ENCODE measurements at regions not wholly inside any gene's neighbourhood (a gene's known extent, or its start where the extent isn't known, plus 50 kb on each side); places are given as distances from the start of the nearest gene placed in this dataset.

DNA sequence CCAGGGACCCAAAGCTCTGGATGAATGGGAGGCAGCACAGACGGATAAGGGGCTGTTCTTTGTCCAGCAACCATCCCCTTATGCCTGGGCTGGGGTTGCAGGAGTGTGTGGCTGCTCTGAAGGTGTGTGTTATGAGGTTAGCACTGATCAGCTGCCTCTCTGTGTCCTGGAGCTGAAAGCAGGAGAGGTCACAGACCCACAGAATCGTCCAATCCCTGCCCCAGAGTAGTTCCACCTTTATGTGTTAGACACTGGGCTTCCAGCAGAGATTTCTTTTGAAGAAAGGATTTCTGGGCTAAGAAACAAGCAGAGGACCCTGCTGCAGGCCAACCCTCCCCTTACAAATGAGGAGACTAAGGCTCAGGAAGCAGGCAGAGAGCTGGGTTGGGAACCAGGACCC lies 62.4 kb downstream of the ARL6IP4 start:
- TF ChIP-seq, protein P1, sequence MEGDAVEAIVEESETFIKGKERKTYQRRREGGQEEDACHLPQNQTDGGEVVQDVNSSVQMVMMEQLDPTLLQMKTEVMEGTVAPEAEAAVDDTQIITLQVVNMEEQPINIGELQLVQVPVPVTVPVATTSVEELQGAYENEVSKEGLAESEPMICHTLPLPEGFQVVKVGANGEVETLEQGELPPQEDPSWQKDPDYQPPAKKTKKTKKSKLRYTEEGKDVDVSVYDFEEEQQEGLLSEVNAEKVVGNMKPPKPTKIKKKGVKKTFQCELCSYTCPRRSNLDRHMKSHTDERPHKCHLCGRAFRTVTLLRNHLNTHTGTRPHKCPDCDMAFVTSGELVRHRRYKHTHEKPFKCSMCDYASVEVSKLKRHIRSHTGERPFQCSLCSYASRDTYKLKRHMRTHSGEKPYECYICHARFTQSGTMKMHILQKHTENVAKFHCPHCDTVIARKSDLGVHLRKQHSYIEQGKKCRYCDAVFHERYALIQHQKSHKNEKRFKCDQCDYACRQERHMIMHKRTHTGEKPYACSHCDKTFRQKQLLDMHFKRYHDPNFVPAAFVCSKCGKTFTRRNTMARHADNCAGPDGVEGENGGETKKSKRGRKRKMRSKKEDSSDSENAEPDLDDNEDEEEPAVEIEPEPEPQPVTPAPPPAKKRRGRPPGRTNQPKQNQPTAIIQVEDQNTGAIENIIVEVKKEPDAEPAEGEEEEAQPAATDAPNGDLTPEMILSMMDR (IDR thresholded peaks at IDR 0.05; ENCODE audit: unreplicated experiment) = no peak
- Mint-ChIP-seq H3K36me3 (ENCODE audit: low read depth, unreplicated experiment) (peaks cover 5% of the 10 kb centered on the region), H3K27ac (ENCODE audit: unreplicated experiment) (no peak overlapping the region), H3K9me3 (ENCODE audit: unreplicated experiment) (no peaks in the 10 kb centered on the region), H3K4me1 (ENCODE audit: unreplicated experiment) (no peaks in the 10 kb centered on the region), H3K4me3 (ENCODE audit: unreplicated experiment) (no peak overlapping the region), H3K27me3 (ENCODE audit: unreplicated experiment) (peaks cover 7% of the 10 kb centered on the region)
- DNase-seq (ENCODE audit: low spot score) = no peak

- Mint-ChIP-seq H3K36me3 (ENCODE audit: low read depth, unreplicated experiment) (peaks cover 5% of the 10 kb centered on the region), H3K27me3 (ENCODE audit: unreplicated experiment) (peaks cover 7% of the 10 kb centered on the region), H3K4me3 (ENCODE audit: unreplicated experiment) (no peak overlapping the region), H3K27ac (ENCODE audit: unreplicated experiment) (no peak overlapping the region), H3K9me3 (ENCODE audit: unreplicated experiment) (no peaks in the 10 kb centered on the region), H3K4me1 (ENCODE audit: unreplicated experiment) (no peaks in the 10 kb centered on the region)
- TF ChIP-seq, protein P1 (IDR thresholded peaks at IDR 0.05; ENCODE audit: unreplicated experiment) = no peak
- DNase-seq (ENCODE audit: low spot score) = no peak
These were observed 61.6 kb downstream of the ARL6IP4 start for GRCh38 chr12:123041811-123042655.

DNA sequence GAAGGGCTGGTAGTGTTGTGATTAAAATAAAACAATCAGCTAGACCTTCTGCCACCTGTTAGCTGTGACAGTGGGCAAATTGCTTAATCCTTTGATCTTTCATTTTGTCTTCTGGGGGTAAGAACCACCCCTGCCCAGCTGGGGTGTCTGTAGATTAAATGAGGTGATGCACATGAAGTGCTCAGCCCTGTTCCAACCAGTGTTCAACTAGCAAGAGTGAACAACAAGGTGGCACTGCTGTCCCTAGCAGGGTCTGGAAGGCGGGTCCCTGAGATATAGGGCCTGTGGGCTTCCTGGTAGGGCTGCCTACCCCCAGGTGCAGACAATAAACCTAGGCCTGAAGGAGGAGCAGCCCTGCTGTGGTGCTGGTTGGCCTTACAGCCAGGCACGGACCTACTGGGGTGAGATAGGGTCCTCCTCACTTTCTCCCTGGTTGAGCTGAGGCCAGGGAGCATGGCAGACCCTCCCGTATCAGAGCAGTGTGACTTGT lies 60.6 kb downstream of the ARL6IP4 start:
- Mint-ChIP-seq H3K4me1 (ENCODE audit: unreplicated experiment) (no peaks in the 10 kb centered on the region), H3K36me3 (ENCODE audit: low read depth, unreplicated experiment) (peaks cover 5% of the 10 kb centered on the region), H3K27ac (ENCODE audit: unreplicated experiment) (no peak overlapping the region), H3K9me3 (ENCODE audit: unreplicated experiment) (no peaks in the 10 kb centered on the region), H3K27me3 (ENCODE audit: unreplicated experiment) (peaks cover 6% of the 10 kb centered on the region), H3K4me3 (ENCODE audit: unreplicated experiment) (no peak overlapping the region)
- TF ChIP-seq, protein P1 (IDR thresholded peaks at IDR 0.05; ENCODE audit: unreplicated experiment) = no peak
- no peak for DNase-seq (ENCODE audit: low spot score)

GRCh38 chr12:123040106-123040505 lies 59.6 kb downstream of the ARL6IP4 start:
- H3K9me3 Mint-ChIP-seq (ENCODE audit: unreplicated experiment) = no peaks in the 10 kb centered on the region
- H3K27ac Mint-ChIP-seq (ENCODE audit: unreplicated experiment) = no peak overlapping the region
- no peaks in the 10 kb centered on the region for H3K4me1 Mint-ChIP-seq (ENCODE audit: unreplicated experiment)
- TF ChIP-seq, protein P1 (IDR thresholded peaks at IDR 0.05; ENCODE audit: unreplicated experiment) = no peak
- peaks cover 2% of the 10 kb centered on the region for H3K36me3 Mint-ChIP-seq (ENCODE audit: low read depth, unreplicated experiment)
- H3K27me3 Mint-ChIP-seq (ENCODE audit: unreplicated experiment) = peaks cover 3% of the 10 kb centered on the region
- no peak overlapping the region for H3K4me3 Mint-ChIP-seq (ENCODE audit: unreplicated experiment)
- DNase-seq (ENCODE audit: low spot score) = no peak

DNA sequence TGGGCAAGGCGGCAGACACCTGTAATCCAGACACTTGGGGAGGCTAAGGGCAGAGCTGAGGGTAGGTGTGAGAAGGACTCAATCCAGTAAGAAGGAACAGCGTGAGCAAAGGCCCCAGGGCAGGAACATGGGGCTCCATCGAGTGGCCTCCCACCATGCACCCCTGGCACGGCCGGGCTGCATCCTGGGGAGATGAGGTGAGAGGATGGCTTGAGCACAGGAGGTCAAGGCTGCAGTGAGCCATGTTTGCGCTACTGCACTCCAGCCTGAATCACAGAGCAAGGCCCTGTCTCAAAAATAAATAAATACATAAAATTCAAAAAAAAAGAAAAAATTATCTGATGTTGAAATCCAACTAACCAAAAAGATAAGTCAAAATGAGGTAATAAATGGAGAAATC lies 58.5 kb downstream of the ARL6IP4 start:
- H3K27ac Mint-ChIP-seq (ENCODE audit: unreplicated experiment) = no peak overlapping the region
- DNase-seq (ENCODE audit: low spot score) = no peak
- no peak overlapping the region for H3K4me3 Mint-ChIP-seq (ENCODE audit: unreplicated experiment)
- no peaks in the 10 kb centered on the region for H3K9me3 Mint-ChIP-seq (ENCODE audit: unreplicated experiment)
- H3K36me3 Mint-ChIP-seq (ENCODE audit: low read depth, unreplicated experiment) = peaks cover 2% of the 10 kb centered on the region
- TF ChIP-seq, protein P1 (IDR thresholded peaks at IDR 0.05; ENCODE audit: unreplicated experiment) = no peak
- no peaks in the 10 kb centered on the region for H3K4me1 Mint-ChIP-seq (ENCODE audit: unreplicated experiment)
- H3K27me3 Mint-ChIP-seq (ENCODE audit: unreplicated experiment) = no peaks in the 10 kb centered on the region

Measured in endothelial cell (in vitro differentiated cells).